ENCODE measurements at regions not wholly inside any gene's neighbourhood (a gene's known extent, or its start where the extent isn't known, plus 50 kb on each side); places are given as distances from the start of the nearest gene placed in this dataset.
"Not testable (repeated sequence)": the region's sequence is repeated elsewhere in the genome, so short reads cannot be mapped to it uniquely, and the experiment has no call there.

- no peak for TF ChIP-seq CTCF (IDR thresholded peaks at IDR 0.05)
- TF ChIP-seq POLR2A (IDR thresholded peaks at IDR 0.05) = no peak
- TF ChIP-seq POLR2AphosphoS5 (IDR thresholded peaks at IDR 0.05) = no peak
- no peak for TF ChIP-seq EP300 (IDR thresholded peaks at IDR 0.05)
- Histone ChIP-seq H3K4me3 (no peak overlapping the region), H3K36me3 (no peaks in the 10 kb centered on the region), H3K27me3 (no peaks in the 10 kb centered on the region), H3K4me1 (peaks cover 7 to 18% (median 14%) of the 10 kb centered on the region in 4 donors), H3K9me3 (peaks cover 0 to 6% (median 0%) of the 10 kb centered on the region in 4 donors), H3K27ac (peak overlapping the region in 2 of 5 donors; percentile 24 to 49)
- DNase-seq = peak in 1 of 2 donors; percentile 88
- 17 to 26% (median 19%) methylated on average over 6 of the region's 6 CpGs for WGBS, 5 donors
- intact Hi-C loops (cut with DNase I; ENCODE audit: low total_unique reads) = no loop called here
These were observed 109.7 kb upstream of the PRMT8 start for GRCh38 chr12:3381059-3382047.

GRCh38 chr12:3389986-3390385 is 101.0 kb upstream of the PRMT8 start:
- no peak for DNase-seq
- H3K9me3 ChIP-seq = no peaks in the 10 kb centered on the region
- intact Hi-C loops (cut with DNase I; ENCODE audit: low total_unique reads) = no loop called here
- no peaks in the 10 kb centered on the region for H3K36me3 ChIP-seq
- 62 to 76% (median 75%) methylated on average over 4 of the region's 4 CpGs for WGBS, 5 donors
- peaks cover 0 to 25% (median 4%) of the 10 kb centered on the region in 3 donors for H3K27me3 ChIP-seq
- H3K4me3 ChIP-seq = no peak overlapping the region
- no peaks in the 10 kb centered on the region for H3K4me1 ChIP-seq
- H3K27ac ChIP-seq = no peak overlapping the region
- no peak for TF ChIP-seq POLR2AphosphoS5 (IDR thresholded peaks at IDR 0.05)
- TF ChIP-seq EP300 (IDR thresholded peaks at IDR 0.05) = no peak
- no peak for TF ChIP-seq CTCF (IDR thresholded peaks at IDR 0.05)

- WGBS, 5 donors = 8 to 36% (median 20%) methylated on average over 8 to 15 of the region's 16 CpGs
- H3K36me3 ChIP-seq; DNase-seq; H3K27ac ChIP-seq; H3K4me3 ChIP-seq; H3K4me1 ChIP-seq; intact Hi-C loops (cut with DNase I; ENCODE audit: low total_unique reads); H3K9me3 ChIP-seq: not testable (repeated sequence)
- H3K27me3 ChIP-seq = peaks cover 0 to 21% (median 8%) of the 10 kb centered on the region in 3 donors
These were observed 93.4 kb upstream of the PRMT8 start for GRCh38 chr12:3397596-3397995.

GRCh38 chr12:3398196-3398789 is 92.7 kb upstream of the PRMT8 start:
- 68 to 79% (median 77%) methylated on average over 4 to 6 of the region's 6 CpGs for WGBS, 5 donors

More at GRCh38 chr12:3398196-3398789, 92.7 kb upstream of the PRMT8 start:
- intact Hi-C loops (cut with DNase I; ENCODE audit: low total_unique reads) = no loop called here
- peaks cover 0 to 21% (median 8%) of the 10 kb centered on the region in 3 donors for H3K27me3 ChIP-seq
- no peak for TF ChIP-seq CTCF (IDR thresholded peaks at IDR 0.05)
- H3K27ac ChIP-seq = no peak overlapping the region
- H3K9me3 ChIP-seq = no peaks in the 10 kb centered on the region
- no peaks in the 10 kb centered on the region for H3K4me1 ChIP-seq
- no peak overlapping the region for H3K4me3 ChIP-seq
- H3K36me3 ChIP-seq = no peaks in the 10 kb centered on the region
- no peak for DNase-seq
